A549 (cell line): ENCODE measurements at regions not wholly inside any gene's neighbourhood (a gene's known extent, or its start where the extent isn't known, plus 50 kb on each side); places are given as distances from the start of the nearest gene placed in this dataset.

Source experiments
- CTCF ChIP-seq: fragments of >200 bp; sonication (Bioruptor Twin); formaldehyde crosslinking; IDR thresholded peaks from 3 replicates; pipeline ENCODE4 v1.5.1; 2016
- EHMT2 ChIP-seq: fragments of 200-600 bp; sonication (generic); IDR thresholded peaks from 2 replicates; pipeline ENCODE4 v1.6.1; 2016; ENCODE audit warnings: antibody characterized with exemption, low read depth, mild to moderate bottlenecking, moderate library complexity
- POLR2A ChIP-seq: IDR thresholded peaks from 2 replicates; pipeline ENCODE4 v1.6.1; 2012; ENCODE audit warnings: mild to moderate bottlenecking, low read length
- REST ChIP-seq: fragments of 200-600 bp; sonication (generic); IDR thresholded peaks from 2 replicates; pipeline ENCODE4 v1.6.1; 2016; ENCODE audit warnings: antibody characterized with exemption, mild to moderate bottlenecking, moderate library complexity

- no peak for TF ChIP-seq CTCF
- TF ChIP-seq REST: no peak
- TF ChIP-seq EHMT2: no peak
- TF ChIP-seq POLR2A: no peak
These were observed 56.3 kb upstream of the TMEM72 start for GRCh38 chr10:44854693-44855350.
